DMS114 treated with DMSO at 0.1 percent for 48 hours (cell line): ENCODE measurements at regions not wholly inside any gene's neighbourhood (a gene's known extent, or its start where the extent isn't known, plus 50 kb on each side); places are given as distances from the start of the nearest gene placed in this dataset.

Source experiments
- DNase-seq: peaks from one replicate; lab custom pipeline; 2025; ENCODE audit not compliant: unreplicated experiment; lab: John Stamatoyannopoulos, UW

DNA sequence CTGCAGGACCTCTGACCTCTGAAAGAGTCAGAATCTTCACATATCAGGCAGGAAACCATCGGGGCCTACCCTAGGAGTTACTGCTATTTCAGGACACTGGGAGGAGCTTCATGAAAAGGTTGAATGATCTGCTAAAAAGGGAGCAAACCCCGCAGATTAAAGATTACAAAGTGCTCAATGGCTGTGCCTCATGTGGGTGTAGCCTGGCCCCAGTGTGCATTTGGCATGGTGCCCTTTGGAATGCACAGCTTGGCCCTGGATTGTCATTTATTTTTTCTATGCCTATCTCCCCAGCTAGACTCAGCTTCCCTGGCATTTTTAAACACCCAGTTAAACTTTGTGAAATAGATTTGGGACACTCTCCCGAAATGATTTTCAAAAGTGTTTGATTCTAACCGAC, 368.5 kb upstream of the SPTLC3 start:
- no peak for DNase-seq

DNA sequence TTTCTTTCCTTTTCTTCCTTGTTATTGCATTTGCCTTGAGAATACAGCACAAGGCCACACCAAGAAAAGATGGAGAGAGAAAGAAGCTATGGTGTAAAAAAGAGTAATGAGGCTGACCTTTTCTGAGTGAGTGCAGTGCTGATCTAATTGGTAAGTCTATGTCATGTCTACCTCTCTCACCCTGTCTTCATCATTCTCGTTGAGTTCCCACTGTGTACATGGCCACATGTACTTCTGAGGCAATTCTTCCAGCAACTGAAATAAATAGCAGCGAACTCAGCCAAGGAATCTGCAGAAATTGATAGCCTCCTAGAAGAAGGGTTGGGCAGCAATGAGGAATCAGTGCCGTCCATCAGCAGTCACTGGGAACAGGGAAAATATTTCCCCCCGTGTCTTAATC, 367.2 kb upstream of the SPTLC3 start:
- DNase-seq, result no peak

DNA sequence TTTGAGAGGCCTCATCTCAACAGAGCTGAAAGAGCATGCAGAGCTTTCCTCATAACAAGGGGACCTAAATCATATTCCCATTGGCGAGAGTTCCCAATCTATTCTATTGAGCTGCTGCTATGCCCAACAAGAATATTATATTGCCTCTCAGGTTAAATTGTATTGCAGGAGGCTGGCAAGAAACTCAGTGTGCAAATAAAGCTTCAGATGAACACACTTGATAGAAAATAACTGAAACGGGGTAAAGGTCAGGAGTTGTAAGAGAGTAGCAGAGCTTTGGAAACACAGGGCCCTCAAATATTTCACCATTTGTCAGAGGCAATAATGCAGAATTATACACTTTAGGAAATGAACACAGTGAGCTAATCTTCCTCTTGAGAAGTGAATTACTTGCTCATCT, 364.3 kb upstream of the SPTLC3 start:
- DNase-seq, result no peak

DNA sequence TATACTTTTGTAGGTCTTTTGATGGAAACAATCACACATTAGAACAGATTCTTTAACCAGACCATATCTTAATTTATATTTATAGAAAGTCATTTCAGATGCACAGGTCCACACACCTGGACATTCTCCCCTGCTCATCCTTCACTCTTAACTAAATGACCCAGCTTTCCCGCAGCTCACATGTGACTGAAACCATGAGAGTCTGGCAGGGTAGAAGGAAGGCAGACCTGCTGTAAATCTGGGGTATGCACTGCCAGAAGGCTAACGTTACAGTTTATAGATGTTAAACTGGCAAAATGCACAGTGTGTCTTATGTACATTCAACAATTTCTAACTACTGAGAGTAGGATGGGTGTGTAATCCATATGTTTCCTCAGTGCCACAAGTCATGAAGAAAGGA, 359.5 kb upstream of the SPTLC3 start:
- DNase-seq, result no peak

DNA sequence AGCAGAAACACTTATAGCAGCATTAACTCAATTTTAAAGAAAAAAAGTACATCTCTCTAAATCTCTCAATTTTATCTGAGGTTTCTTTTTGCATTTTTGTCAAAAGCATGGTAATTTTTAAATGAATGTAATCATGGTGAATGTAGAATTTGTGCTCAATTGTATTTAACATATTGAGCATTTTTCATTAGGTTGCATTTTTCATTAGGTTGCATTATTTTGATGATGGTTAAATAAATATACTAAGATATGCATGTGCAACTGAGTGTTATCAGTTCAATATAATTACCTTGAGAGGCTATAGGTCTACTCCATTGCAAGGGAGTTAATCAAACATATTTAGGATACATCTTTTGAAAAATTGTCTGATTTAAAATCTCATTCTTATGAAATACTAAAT, 355.1 kb upstream of the SPTLC3 start:
- no peak for DNase-seq

DNA sequence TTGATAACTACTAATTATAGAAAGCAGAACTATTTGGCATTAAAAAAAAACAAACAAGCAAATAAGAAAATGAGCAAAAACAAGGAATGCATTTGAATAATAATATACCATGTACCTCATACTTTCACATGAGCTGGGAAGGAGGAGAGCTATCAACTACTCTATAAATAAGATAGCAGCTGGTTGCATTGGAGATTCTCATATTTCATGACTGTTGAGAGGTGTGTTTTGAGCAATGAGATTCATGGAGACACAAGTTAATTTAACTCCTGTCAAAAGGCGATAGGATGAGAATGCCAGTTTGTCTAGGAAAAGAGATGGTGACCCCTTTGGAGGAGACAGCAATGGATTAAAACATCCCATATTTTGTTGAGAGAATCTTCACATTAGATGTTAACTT, 348.8 kb upstream of the SPTLC3 start:
- DNase-seq, result no peak

DNA sequence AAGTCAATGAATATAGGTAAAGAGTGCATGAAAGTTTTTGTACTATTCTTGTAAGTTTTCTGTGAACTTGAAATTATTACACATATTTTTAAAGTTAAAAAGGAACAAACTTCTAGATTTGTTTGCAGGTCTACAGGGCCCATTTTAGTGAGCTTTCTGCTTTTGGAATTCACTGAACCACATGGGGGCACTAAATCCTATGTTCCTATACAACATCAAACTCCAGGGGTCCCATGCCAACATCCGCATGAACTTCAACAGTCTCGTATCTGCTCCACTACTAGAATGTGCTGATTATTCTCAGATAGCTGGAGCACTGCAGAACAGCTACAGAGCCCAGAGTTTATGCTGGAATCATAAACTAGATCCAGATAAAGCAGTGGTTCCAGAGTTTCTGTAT, 347.9 kb upstream of the SPTLC3 start:
- DNase-seq, result no peak

DNA sequence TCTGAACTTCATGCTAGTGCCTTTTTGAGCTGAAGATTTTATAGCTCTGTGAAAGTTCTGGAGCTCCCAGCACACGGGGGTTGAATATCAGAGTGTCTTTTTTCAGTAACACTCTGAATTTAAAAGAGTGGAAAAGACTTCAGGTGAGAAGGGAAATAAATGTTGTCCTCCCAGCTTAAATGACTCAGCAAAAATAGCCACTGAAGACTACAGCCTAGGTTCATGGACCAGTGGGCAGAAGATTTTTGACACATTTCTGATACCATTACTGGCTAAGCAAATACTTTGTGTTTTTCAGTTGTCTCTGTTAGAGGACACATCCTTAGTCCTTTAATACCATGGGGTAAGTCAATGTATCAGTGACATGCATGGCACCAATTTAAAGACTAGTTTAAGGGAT, 338.5 kb upstream of the SPTLC3 start:
- no peak for DNase-seq

DNA sequence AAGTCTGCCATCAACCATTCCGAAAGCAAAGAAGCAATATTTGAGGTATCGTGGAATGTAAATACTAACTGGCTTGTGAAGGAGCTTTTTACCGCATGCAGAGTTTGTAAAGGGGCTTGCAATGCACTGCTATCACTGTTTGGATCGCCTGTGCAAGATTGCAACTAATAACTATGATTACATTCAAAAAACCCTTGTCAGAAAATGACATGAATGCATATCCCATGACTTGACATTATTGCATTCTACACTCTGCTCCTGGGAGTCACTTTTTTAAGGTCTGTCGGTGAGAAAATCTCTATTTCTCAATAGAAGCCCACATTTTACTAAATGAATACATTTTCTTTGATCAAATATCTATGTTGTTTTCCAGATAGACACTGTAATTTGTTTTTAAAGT, 335.4 kb upstream of the SPTLC3 start:
- DNase-seq, result no peak

DNA sequence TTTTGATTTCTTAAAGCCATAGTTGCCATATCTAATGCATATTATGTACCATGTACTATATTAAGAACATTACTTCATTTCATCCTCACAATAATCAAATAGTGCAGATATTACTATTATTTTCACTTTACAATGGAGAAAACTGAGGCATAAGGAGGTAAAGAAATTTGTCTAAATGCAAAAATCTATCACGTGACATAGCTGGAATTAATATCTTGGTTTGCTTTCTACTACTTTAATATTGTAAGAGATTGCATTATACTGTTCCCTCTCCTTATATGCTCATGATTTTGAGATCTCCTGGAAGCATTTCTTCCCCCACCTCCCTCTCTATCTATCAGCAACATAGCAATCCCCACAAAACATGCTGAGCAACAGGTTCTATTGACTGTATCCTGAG, 330.8 kb upstream of the SPTLC3 start:
- no peak for DNase-seq

DNA sequence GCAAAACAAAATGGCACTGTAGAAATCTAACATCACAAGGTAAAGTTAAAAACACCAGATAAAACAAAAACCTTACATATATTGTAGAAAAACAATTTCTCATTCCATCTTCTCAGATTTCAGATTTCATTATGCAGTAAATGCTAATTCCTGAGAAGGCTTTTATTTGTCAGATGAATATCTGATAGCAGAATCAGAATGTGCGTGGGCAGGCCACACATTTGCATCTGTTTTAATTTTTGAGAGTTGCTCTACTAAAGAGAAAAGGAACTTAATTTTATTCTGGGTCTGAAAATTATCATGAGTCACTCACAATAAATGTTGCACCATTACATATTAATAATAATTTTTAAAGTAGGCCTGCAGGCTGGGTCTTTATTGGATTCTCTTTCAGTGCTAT, 329.3 kb upstream of the SPTLC3 start:
- no peak for DNase-seq

DNA sequence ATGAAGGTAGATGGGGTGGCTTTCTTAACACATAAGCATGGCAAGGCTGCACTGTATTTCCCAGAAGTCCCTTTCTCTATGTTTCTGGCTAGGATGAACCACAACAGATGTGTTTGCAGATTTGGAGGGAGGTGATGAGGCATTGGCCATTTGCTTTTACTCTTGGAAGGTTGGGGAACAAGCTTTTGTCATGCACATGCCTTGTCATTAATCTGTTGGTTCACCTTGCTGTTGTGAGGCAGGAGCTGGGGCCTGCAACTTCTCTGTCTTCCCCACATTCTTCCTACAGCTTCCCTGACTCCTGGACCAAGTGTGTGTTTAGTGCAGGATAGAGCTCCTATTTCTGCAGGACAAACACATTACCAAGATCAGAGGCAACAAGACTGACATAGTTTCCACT, 326.2 kb upstream of the SPTLC3 start:
- no peak for DNase-seq

DNA sequence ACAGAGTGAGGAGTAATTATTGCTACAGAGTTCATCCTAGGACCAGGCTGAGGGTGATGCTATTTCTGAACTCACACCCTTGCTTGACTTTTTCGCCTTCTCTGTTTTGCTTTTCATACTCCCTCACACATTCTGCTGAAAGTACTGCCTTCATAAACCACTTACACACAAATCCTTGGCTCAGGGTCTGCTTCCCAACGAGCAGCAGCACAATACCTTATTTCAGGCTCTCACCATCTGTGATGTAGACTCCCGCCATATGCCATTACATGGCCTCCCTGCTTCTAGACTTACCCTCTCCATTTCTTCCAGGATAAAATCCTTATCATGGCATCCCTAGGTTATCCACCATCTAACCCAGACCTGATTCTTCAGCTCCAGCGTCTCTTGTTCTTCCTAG, 321.3 kb upstream of the SPTLC3 start:
- DNase-seq, result no peak

DNA sequence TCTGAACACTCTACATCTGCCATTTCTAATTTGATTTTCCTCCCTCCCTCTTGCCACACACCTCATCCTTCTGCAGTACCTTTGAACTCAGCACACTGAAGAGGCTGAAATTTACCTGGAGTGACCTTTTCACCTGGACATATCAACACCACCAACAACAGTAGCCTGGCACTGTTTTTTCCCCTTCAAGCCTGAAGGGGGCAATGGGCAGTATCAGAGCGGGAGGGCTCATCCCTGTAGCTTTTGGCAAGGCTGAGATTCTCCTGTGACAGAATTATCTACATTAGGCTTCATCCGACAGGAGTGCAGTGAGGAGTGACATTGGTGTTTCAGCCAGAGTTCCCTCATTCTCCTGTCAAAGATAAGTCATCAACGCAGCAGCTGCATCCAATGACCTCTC, 312.8 kb upstream of the SPTLC3 start:
- DNase-seq, result no peak

DNA sequence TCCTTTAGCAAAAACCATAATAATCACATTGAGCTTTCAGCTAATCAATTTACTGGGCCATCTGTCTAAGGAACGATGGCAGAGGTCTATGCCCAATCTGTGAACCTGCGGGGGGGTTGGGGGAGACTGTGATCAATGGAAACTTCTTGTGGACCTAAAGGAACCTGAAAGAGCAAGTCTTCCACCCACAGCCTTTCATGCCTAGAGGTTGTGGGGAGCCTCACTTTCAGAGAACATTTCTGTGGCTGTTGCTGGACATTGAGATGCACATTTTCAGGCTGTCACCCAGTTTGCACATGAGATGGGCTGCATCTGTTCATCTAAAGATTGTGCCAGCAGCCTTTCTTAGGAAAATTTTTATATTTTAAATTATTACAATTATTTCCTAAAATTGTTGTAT, 310.0 kb upstream of the SPTLC3 start:
- no peak for DNase-seq

DNA sequence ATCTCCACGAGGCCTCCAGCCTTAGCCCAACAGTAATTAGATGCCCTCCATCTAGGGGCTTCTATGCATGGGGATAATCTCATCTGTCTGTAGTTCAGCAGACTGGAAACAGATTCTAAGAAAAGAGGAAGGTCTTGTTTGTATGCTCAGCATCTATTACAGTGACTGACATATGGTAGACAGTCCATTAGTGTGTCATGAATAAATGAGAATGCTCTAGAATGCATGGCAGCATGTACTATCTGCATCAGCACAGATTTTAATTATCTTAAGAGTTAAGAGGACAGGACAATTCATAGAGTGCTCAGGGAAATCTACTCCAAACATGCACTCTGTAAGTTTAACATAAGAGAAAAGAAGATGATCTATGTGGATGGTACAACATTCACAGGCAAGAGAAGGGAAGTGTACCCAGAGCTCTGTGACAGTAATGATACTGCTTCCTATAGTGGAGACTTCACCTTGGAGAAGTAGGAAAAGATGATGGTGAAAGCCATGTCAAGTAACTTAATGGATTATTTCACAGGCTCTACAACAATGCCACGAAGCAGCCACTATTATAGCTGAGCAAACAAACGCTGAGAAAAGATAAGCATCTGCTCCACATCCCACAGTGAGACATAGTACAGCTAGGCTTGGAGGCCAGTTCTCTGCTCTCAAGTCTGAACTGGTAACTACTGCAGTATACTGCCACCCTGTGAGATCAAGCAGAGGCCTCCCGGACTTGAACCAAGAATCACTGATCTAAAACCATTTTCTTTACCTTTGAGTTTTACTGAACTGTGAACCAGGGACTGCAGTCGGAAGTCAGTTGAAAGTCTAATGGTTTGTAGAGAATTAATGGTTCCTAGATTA, 309.2 kb upstream of the SPTLC3 start:
- no peak for DNase-seq

DNA sequence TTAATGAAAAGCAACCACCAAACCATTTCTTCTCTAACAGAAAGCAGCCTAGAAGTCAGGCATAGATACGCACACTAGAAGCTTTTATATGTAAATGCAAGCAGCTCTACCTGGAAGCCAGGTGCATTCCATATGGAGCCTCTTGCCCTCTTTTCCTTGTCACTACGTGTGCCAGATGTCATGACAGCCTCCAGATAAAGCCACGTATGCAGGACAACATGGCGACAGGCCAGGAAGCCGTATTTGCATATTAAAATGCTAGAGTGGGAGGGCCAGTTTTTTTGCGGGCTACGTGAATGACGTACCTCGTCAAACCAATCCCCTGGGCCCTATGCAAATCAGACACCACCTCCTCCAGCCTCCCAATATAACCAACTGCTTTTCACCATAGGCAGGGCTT, 308.1 kb upstream of the SPTLC3 start:
- DNase-seq, result no peak

DNA sequence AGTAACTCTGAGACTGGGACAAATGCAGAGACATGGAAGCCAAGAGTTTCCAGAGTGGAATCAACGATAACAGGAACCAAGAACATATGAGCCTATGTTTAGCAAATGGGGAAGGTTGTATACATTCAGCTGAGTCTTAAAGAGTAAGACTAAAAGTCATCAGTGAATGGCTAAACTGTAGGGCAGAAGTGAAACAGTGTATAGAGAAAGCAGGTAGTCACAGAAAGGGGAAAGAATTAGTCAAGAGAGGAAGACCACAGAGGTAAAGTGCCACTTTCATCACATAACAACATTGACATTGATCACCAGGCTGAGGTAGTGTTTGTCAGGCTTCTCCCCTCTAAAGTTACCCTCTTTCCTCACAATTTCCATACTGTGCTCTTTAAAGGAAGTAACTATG, 306.5 kb upstream of the SPTLC3 start:
- DNase-seq, result no peak

DNA sequence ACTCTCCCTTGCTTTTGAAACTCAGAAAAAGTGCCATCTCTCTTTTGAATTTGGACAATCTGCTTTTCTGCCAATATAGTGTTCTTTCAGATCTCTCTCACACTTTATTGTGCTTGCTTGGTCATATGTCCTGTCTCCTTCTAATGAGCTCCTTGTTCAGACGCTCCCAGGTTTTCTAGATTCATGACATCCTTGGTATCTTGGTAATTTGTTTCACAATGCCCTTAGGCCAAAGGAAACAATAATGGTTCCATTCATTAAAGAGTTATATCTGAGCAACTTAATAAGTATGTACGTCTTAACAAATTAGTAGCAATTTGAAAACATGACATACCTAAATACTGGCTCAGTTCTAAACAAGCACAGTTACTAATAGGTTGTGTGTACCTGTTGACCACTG, 293.4 kb upstream of the SPTLC3 start:
- no peak for DNase-seq

DNA sequence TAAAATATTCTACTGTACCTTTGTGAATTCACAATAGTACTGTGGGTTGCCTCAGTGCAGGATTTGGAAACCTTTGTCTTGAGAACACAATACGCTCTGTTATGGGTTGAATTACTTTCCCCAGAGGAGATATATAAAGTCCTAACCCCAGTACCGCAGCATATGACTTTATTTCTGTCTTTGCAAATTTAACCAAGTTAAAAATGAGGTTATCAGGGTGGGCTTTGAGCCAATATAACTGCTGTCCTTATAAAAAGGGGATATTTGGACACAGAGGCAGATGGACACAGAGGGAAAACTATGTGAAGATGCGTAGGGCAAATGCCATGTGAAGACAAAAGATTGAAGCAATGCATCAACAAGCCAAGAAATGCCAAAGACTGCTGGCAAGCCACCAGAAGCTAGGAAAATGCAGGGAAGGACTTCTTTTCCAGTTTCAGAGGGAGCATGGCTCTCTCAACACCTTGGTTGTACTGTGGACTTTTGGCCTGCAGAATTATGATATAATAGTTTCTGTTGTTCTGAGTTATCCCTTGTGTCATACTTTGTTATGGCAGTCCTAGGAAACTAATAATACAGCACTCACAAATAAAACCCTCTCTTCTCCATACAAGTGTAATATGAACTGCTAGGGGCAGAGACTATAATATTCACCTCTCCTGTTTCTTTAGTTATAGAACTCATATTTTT, 292.6 kb upstream of the SPTLC3 start:
- no peak for DNase-seq

DNA sequence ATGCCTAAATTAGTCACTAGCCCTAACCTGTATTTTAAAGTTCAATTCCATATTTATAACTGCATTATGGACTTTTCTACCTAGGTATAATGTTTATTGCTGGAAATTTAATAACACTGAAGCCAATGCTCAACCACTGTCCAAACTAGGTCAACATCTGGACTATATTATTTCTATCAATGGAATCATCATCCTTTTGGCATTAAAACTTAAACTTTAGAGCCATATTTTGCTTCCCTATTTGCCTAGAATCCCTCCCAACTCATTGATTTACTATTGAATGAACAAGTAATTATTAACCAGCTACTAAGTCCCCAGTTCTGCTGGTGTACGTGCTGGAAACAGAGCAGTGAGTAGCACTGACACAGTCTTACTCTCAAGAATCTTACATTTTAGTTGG, 291.7 kb upstream of the SPTLC3 start:
- DNase-seq, result no peak

DNA sequence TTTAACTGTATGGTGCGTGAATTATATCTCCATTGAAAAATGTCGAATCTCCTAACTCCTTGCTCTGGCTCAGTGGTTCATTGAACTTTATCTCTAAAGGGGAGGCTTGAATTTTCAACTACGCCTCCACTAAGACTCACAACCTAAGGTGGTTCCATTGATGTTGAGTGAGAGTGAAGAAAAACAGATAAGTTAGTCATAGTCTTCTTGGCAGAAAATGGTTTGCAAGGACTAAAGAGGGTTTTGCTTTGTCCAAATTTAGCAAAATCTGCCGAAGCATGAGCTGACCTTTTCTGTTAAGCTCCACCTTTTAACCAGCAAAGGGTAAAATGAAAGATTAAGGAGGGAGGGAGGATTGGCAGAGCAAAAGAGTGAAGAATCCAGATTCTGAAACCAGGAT, 290.2 kb upstream of the SPTLC3 start:
- DNase-seq, result no peak

DNA sequence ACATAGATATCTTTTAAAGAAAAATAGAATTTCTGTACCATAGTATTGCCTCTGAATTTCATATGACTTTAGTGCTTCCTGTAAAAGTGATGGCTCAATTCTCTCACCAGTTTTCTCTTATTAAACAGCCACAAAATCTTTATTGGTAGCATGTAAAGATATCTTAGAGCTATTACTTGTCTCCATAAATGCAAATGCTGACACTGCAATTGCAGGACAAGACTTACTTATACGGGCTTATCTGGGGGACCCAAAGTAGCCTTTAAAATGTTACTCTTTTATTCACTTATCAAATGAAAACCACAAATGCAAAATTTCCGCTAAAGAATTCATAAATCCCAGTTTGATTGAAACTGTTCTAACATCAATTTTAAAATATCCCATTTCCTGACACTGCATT, 287.1 kb upstream of the SPTLC3 start:
- no peak for DNase-seq
